Mesendoderm (in vitro differentiated cells): ENCODE measurements at regions not wholly inside any gene's neighbourhood (a gene's known extent, or its start where the extent isn't known, plus 50 kb on each side); places are given as distances from the start of the nearest gene placed in this dataset.
A peak's percentile ranks its signal among the peaks of the same experiment; 100 is the strongest.

Experiments
- DNase-seq: peaks from one replicate; pipeline ENCODE4 v3.0.0; 2013
- H2AK5ac ChIP-seq: 2 replicates; pipeline ENCODE4 v1.6.1; 2013; ENCODE audit warnings: low read length, inconsistent platforms
- H2BK120ac ChIP-seq: 2 replicates; pipeline ENCODE4 v1.6.1; 2013; ENCODE audit warnings: low read depth, mild to moderate bottlenecking, low read length, moderate library complexity, mixed read lengths
- H2BK15ac ChIP-seq: replicated peaks from 2 replicates; pipeline ENCODE4 v1.6.1; 2013; ENCODE audit warnings: low read depth, mild to moderate bottlenecking, moderate library complexity
- H2BK5ac ChIP-seq: 2 replicates; pipeline ENCODE4 v1.6.1; 2013; ENCODE audit warnings: low read length, inconsistent platforms
- H3K18ac ChIP-seq: 2 replicates; pipeline ENCODE4 v1.6.1; 2013; ENCODE audit warnings: mild to moderate bottlenecking, low read length, mixed read lengths
- H3K23ac ChIP-seq: one replicate; pipeline ENCODE4 v1.6.1; 2013; ENCODE audit warnings: low read length
- H3K27ac ChIP-seq: 2 replicates; pipeline ENCODE4 v1.5.1; 2013; ENCODE audit warnings: low read depth, mild to moderate bottlenecking, inconsistent platforms, low read length, moderate library complexity
- H3K27me3 ChIP-seq: 2 replicates; pipeline ENCODE4 v1.6.1; 2013; ENCODE audit warnings: low read length, control low read depth, mild to moderate bottlenecking, inconsistent platforms; ENCODE audit not compliant: insufficient read depth, poor library complexity
- H3K36me3 ChIP-seq: 2 replicates; pipeline ENCODE4 v1.6.1; 2013; ENCODE audit warnings: low read length, inconsistent platforms; ENCODE audit not compliant: control insufficient read depth, insufficient read depth
- H3K4ac ChIP-seq: one replicate; pipeline ENCODE4 v1.6.1; 2013; ENCODE audit warnings: low read depth, mild to moderate bottlenecking, low read length, moderate library complexity
- H3K4me1 ChIP-seq: 2 replicates; pipeline ENCODE4 v1.6.1; 2013; ENCODE audit warnings: low read depth, low read length, inconsistent platforms; ENCODE audit not compliant: control insufficient read depth
- H3K4me2 ChIP-seq: 2 replicates; pipeline ENCODE4 v1.6.1; 2013; ENCODE audit warnings: low read length
- H3K4me3 ChIP-seq: 2 replicates; pipeline ENCODE4 v1.5.1; 2013; ENCODE audit warnings: mild to moderate bottlenecking, low read length
- H3K56ac ChIP-seq: one replicate; pipeline ENCODE4 v1.6.1; 2013; ENCODE audit warnings: low read length
- H3K79me1 ChIP-seq: 2 replicates; pipeline ENCODE4 v1.6.1; 2013; ENCODE audit warnings: low read length, inconsistent platforms
- H3K79me2 ChIP-seq: 2 replicates; pipeline ENCODE4 v1.6.1; 2013; ENCODE audit warnings: mild to moderate bottlenecking, low read length; ENCODE audit not compliant: control insufficient read depth, insufficient read depth
- H3K9ac ChIP-seq: 2 replicates; pipeline ENCODE4 v1.6.1; 2013; ENCODE audit warnings: low read length, inconsistent platforms
- H4K5ac ChIP-seq: one replicate; pipeline ENCODE4 v1.6.1; 2013; ENCODE audit warnings: low read length
- H4K8ac ChIP-seq: one replicate; pipeline ENCODE4 v1.6.1; 2013; ENCODE audit warnings: low read depth, mild to moderate bottlenecking, control low read depth, low read length, moderate library complexity
- WGBS: extraction: QIAGEN DNeasy Blood & Tissue Kit; methylation state at CpG from one replicate; pipeline ENCODE4 v1.1.7; 2013; ENCODE audit warnings: low lambda C conversion rate, missing lambda C conversion rate; ENCODE audit not compliant: insufficient coverage; ENCODE audit errors: extremely low coverage; 5-methylcytosine and 5-hydroxymethylcytosine counted together

DNA sequence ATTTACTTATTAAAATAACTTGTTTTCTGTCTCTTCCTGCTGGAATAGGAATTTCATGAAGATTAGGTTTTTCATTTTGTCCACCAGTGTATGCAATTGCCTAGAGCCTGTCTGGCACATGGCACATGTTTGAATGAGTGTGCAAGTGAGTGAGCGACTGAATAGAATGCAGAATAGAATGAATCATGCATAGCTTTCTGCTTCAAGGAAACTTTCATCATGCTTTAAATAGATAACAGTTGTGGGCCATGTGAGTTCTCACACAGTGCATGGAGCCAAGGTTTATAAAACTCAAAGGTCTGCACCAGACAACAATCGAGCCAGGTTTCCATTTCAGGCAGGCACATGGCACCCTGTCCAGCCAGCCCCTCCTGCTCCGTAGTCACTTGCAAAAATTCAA, 74.2 kb upstream of the HECW1 start:
- no peaks in the 10 kb centered on the region for H3K79me1 ChIP-seq
- H3K4ac ChIP-seq: no peak overlapping the region
- no peaks in the 10 kb centered on the region for H3K79me2 ChIP-seq
- H2BK5ac ChIP-seq: no peak overlapping the region
- no peak overlapping the region for H2BK15ac ChIP-seq
- H3K4me3 ChIP-seq: no peak overlapping the region
- no peak overlapping the region for H2AK5ac ChIP-seq
- H3K27ac ChIP-seq: no peak overlapping the region
- H4K8ac ChIP-seq: no peak overlapping the region
- DNase-seq: no peak
- no peak overlapping the region for H3K56ac ChIP-seq
- no CpG with 5 or more reads among the region's 3 CpGs for WGBS
- no peak overlapping the region for H3K4me2 ChIP-seq
- no peak overlapping the region for H3K9ac ChIP-seq
- H3K18ac ChIP-seq: no peak overlapping the region
- no peak overlapping the region for H2BK120ac ChIP-seq
- H3K23ac ChIP-seq: no peak overlapping the region
- H3K27me3 ChIP-seq: no peaks in the 10 kb centered on the region
- no peaks in the 10 kb centered on the region for H3K4me1 ChIP-seq
- no peaks in the 10 kb centered on the region for H3K36me3 ChIP-seq
- H4K5ac ChIP-seq: no peak overlapping the region

DNA sequence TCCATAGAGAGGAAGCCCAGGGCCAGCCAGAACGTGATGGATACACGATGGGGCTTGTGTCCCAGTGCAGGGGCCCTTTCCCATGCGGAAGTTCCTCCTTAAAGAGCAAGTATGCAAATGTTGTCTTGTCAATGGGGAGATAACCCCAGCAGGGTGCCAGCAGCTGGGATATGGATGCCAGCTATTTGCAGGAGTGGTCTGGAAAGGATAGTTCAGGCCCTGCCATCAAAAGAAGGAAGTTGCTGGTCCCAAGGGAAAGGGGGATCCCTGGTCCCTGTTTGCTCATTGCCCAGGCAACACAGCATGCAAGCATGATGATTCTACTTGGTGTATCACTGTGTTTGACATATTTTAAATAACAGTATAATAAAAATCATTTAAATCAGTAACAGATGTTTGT, 73.1 kb upstream of the HECW1 start:
- H3K4ac ChIP-seq: no peak overlapping the region
- no peak overlapping the region for H3K27ac ChIP-seq
- H3K27me3 ChIP-seq: no peaks in the 10 kb centered on the region
- WGBS: no CpG with 5 or more reads among the region's 3 CpGs
- H3K4me2 ChIP-seq: no peak overlapping the region
- no peak overlapping the region for H3K56ac ChIP-seq
- H3K36me3 ChIP-seq: no peaks in the 10 kb centered on the region
- no peak overlapping the region for H2BK120ac ChIP-seq
- H3K23ac ChIP-seq: no peak overlapping the region
- H4K8ac ChIP-seq: no peak overlapping the region
- H2BK15ac ChIP-seq: no peak overlapping the region
- H2BK5ac ChIP-seq: no peak overlapping the region
- H3K9ac ChIP-seq: no peak overlapping the region
- no peak overlapping the region for H3K4me3 ChIP-seq
- no peak overlapping the region for H4K5ac ChIP-seq
- no peaks in the 10 kb centered on the region for H3K79me2 ChIP-seq
- DNase-seq: peak; percentile 94
- H3K79me1 ChIP-seq: no peaks in the 10 kb centered on the region
- no peak overlapping the region for H2AK5ac ChIP-seq
- no peak overlapping the region for H3K18ac ChIP-seq
- no peaks in the 10 kb centered on the region for H3K4me1 ChIP-seq

DNA sequence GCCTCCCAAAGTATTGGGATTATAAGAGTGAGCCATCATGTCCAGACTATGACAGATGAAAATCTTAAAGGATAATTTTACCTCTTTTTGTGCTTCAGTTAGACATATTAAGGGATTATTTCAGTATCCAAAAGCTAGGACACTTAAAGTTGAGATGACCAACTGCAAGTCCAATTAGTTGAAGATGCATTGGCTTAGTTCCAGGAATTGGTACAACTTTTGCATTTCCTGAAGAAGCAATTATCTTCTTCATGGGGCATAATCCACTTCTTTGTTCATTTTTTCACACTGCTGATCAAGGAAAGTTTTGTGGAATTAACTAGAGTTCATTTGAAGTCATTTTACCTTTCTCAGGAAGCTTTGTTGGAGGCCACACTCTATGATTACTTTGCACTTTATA, 72.0 kb upstream of the HECW1 start:
- no peaks in the 10 kb centered on the region for H3K27me3 ChIP-seq
- H3K9ac ChIP-seq: no peak overlapping the region
- H3K4ac ChIP-seq: no peak overlapping the region
- no peak overlapping the region for H3K27ac ChIP-seq
- H3K23ac ChIP-seq: no peak overlapping the region
- no peak overlapping the region for H2AK5ac ChIP-seq
- no peaks in the 10 kb centered on the region for H3K4me1 ChIP-seq
- H3K79me1 ChIP-seq: no peaks in the 10 kb centered on the region
- no peak overlapping the region for H3K56ac ChIP-seq
- H2BK5ac ChIP-seq: no peak overlapping the region
- H3K79me2 ChIP-seq: no peaks in the 10 kb centered on the region
- no peak overlapping the region for H2BK120ac ChIP-seq
- no peak overlapping the region for H4K8ac ChIP-seq
- H3K36me3 ChIP-seq: no peaks in the 10 kb centered on the region
- no peak overlapping the region for H3K4me2 ChIP-seq
- H2BK15ac ChIP-seq: no peak overlapping the region
- no peak for DNase-seq
- no peak overlapping the region for H3K4me3 ChIP-seq
- H4K5ac ChIP-seq: no peak overlapping the region
- no peak overlapping the region for H3K18ac ChIP-seq

DNA sequence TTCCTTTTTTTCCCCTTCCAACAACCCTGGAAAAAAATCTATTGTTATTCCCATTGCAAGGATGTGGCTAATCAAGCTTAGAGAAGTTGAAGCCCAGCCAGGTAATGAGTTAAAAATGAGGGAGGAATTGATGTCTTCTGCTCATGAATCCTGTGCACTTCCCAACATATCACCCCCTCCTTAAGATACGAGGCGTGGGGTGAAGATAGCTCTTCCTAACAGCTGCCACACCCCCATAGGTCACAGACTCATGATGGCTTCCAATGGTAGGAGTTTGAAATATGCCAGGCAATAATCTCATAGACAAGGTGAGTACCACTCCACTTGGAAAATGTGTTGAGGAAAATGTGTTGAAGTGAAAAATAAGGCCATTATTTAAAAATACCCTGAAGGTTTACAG, 71.3 kb upstream of the HECW1 start:
- Histone ChIP-seq H3K27ac (no peak overlapping the region), H3K4me2 (no peak overlapping the region), H4K8ac (no peak overlapping the region), H3K36me3 (no peaks in the 10 kb centered on the region), H3K56ac (no peak overlapping the region), H2AK5ac (no peak overlapping the region), H2BK5ac (no peak overlapping the region), H3K4me1 (no peaks in the 10 kb centered on the region), H3K79me1 (no peaks in the 10 kb centered on the region), H3K9ac (no peak overlapping the region), H4K5ac (no peak overlapping the region), H2BK120ac (no peak overlapping the region), H3K4ac (peak overlapping the region; percentile 52), H3K23ac (no peak overlapping the region), H2BK15ac (no peak overlapping the region), H3K27me3 (no peaks in the 10 kb centered on the region), H3K4me3 (no peak overlapping the region), H3K79me2 (no peaks in the 10 kb centered on the region), H3K18ac (no peak overlapping the region)
- DNase-seq: no peak
- no CpG with 5 or more reads among the region's 2 CpGs for WGBS

DNA sequence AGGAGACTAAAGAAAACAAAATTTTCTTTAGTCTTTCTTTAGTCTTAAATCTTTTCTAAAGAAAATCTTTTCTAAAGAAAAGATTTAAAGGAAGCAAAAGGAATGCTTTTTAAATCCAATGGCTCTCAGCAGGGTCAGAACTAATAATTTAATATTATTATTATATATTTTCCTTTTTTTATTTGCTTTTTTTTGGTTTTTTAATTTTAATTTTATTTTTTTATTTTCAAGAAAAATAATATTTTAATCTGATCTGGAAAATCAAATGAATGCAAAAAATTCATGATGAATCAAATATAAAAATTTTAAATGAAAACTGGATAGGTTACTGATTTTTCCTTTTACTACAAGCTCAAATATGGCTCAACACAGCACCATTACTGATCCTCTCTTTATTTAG, 70.7 kb upstream of the HECW1 start:
- Histone ChIP-seq H3K79me1 (no peaks in the 10 kb centered on the region), H3K79me2 (no peaks in the 10 kb centered on the region), H3K56ac (no peak overlapping the region), H3K4me1 (no peaks in the 10 kb centered on the region), H2BK5ac (no peak overlapping the region), H3K23ac (no peak overlapping the region), H3K27ac (no peak overlapping the region), H3K4ac (no peak overlapping the region), H3K36me3 (no peaks in the 10 kb centered on the region), H3K4me2 (no peak overlapping the region), H3K18ac (no peak overlapping the region), H4K5ac (no peak overlapping the region), H4K8ac (no peak overlapping the region), H2AK5ac (no peak overlapping the region), H2BK15ac (no peak overlapping the region), H3K27me3 (no peaks in the 10 kb centered on the region), H2BK120ac (no peak overlapping the region), H3K9ac (no peak overlapping the region), H3K4me3 (no peak overlapping the region)
- DNase-seq: no peak

DNA sequence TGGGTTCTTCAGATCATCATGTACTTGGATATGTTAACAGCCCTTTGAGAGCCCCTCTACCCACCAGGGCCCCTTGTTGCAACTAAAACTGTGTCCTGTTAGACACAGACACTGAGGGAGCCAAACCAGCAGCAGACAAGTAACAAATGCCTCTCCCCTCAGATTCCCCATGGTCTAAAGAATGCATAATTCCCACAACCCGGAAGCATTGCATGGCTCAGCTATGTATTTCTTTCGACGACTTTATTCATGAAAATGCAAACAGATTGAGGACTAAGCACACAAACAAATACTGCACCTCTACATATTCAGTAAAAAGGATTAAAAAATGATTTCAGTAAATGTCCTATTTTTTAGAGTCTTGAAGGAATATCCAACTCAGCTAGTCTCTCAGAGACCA, 70.1 kb upstream of the HECW1 start:
- H3K4me2 ChIP-seq: no peak overlapping the region
- no peak overlapping the region for H3K27ac ChIP-seq
- H4K8ac ChIP-seq: no peak overlapping the region
- H3K79me2 ChIP-seq: no peaks in the 10 kb centered on the region
- H3K27me3 ChIP-seq: no peaks in the 10 kb centered on the region
- no peak overlapping the region for H3K4me3 ChIP-seq
- H3K23ac ChIP-seq: no peak overlapping the region
- peak overlapping the region; percentile 25 for H2AK5ac ChIP-seq
- H2BK5ac ChIP-seq: no peak overlapping the region
- H3K79me1 ChIP-seq: no peaks in the 10 kb centered on the region
- H3K56ac ChIP-seq: no peak overlapping the region
- H3K9ac ChIP-seq: no peak overlapping the region
- H3K4me1 ChIP-seq: no peaks in the 10 kb centered on the region
- no peak overlapping the region for H3K4ac ChIP-seq
- WGBS: no CpG with 5 or more reads among the region's 3 CpGs
- H2BK120ac ChIP-seq: no peak overlapping the region
- H3K36me3 ChIP-seq: no peaks in the 10 kb centered on the region
- no peak overlapping the region for H3K18ac ChIP-seq
- H2BK15ac ChIP-seq: no peak overlapping the region
- no peak for DNase-seq
- H4K5ac ChIP-seq: no peak overlapping the region
